Gastroesophageal sphincter (tissue), 3 donors: ENCODE measurements at regions not wholly inside any gene's neighbourhood (a gene's known extent, or its start where the extent isn't known, plus 50 kb on each side); places are given as distances from the start of the nearest gene placed in this dataset.

Experiments used
- CTCF ChIP-seq, 4 experiments: fragments of 200-600 bp in 2 of 4; fragments of 450-650 bp in 2 of 4; sonication (generic) in 1 of 4; IDR thresholded peaks; one replicate each; pipeline ENCODE4 v1.5.1; 2017 to 2019; ENCODE audit warnings: antibody characterized with exemption in 4 of 4, mild to moderate bottlenecking in 2 of 4, moderate library complexity in 2 of 4
- POLR2A ChIP-seq, 2 donors: fragments of 450-650 bp; IDR thresholded peaks; one replicate each; pipeline ENCODE4 v1.6.1; 2017; ENCODE audit warnings: antibody characterized with exemption in 2 of 2, mild to moderate bottlenecking in 2 of 2, moderate library complexity in 1 of 2

- TF ChIP-seq CTCF (IDR thresholded peaks at IDR 0.05) = no peak
- TF ChIP-seq POLR2A (IDR thresholded peaks at IDR 0.05) = no peak
Observed at GRCh38 chr15:70351391-70351790, 253.7 kb upstream of the TLE3 start.
